HG03196 (cell line): ENCODE measurements at regions not wholly inside any gene's neighbourhood (a gene's known extent, or its start where the extent isn't known, plus 50 kb on each side); places are given as distances from the start of the nearest gene placed in this dataset.
A peak's percentile ranks its signal among the peaks of the same experiment; 100 is the strongest.

Source experiments
- ATAC-seq: cut with Tn5 transposase; IDR thresholded peaks from one replicate; pipeline ENCODE4 v1.9.1; 2021; ENCODE audit not compliant: unreplicated experiment

DNA sequence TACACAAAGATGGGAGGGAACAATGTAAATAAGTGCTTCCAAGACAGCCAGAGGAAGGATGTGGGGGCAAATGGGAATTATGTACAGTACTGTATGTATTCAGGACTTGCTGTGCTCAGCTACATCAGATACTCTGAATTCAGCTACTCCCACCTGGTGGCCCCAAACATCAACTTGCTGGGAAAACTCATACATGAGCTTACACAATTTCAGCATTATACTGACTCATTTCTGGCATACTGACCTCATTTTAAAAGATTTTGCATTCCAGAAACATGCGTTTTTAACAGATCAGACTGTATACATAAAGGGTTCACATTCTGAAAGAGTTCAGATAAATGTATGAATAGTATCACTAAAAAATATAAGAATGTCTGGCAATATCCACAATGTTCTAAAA lies 59.7 kb downstream of the GPX5 start:
- no peak for ATAC-seq

DNA sequence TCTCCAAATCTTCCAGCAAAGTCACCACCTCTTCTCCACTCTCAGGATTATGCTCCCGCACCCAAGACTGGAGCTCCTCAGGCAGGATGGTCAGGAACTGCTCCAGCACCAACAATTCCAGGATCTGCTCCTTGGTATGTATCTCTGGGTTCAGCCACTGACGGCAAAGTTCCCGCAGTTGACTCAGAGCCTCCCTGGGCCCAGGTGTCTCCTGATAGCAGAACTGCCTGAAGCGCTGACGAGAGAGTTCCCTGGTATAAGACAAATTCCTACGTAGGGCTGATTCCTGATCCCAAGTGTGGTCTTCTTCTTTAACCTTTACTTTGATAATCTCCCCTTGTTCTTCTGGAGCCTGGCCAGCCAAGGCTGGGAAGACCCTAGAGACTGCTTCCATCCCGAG lies 60.6 kb downstream of the GPX5 start:
- ATAC-seq: no peak

DNA sequence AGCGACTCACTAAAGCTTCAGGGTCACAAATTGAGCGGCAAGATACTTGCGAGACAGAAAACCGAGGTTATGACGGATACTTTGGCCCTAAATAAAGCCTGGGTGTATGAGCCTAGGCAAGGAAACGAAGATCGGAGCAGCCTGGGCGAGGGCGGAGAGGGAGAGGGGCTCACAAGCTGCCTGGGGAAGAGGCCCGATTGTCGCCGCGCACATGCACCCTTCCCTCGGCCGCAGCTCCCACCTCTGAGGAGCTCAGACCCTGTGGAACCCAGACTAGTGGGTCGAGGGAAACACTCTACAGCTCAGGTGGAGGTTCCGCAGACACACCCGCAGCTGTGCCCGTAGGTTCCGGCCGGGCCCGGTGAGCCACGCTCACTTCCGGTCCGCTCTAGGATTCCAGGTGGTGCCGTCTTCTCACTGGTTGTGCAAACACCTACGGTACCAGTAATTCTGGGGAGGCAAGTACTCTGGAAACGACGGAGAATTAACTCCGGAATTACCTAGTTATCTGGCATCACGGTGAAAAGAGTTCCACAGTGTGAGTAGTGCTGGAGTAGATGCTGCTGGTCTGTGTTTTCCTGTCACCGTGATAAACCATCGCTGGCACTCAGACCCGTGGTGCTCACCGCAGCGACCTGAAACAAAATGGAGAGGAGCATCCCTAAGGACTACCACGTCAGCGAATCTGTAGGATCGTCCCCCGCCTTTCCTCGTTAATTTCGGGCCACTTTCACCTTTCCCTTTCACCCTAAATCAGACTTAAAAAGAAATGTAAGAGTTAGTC lies 61.5 kb downstream of the GPX5 start:
- ATAC-seq: peak; percentile 72

- ATAC-seq: no peak
Measured at GRCh38 chr6:28587746-28588075, 62.0 kb downstream of the GPX5 start.

- no peak for ATAC-seq
Measured at GRCh38 chr6:28588666-28589065, 63.0 kb downstream of the GPX5 start.

GRCh38 chr6:28589234-28589956 lies 63.7 kb downstream of the GPX5 start:
- ATAC-seq: no peak

GRCh38 chr6:28589957-28590349 lies 64.3 kb downstream of the GPX5 start:
- ATAC-seq: no peak

DNA sequence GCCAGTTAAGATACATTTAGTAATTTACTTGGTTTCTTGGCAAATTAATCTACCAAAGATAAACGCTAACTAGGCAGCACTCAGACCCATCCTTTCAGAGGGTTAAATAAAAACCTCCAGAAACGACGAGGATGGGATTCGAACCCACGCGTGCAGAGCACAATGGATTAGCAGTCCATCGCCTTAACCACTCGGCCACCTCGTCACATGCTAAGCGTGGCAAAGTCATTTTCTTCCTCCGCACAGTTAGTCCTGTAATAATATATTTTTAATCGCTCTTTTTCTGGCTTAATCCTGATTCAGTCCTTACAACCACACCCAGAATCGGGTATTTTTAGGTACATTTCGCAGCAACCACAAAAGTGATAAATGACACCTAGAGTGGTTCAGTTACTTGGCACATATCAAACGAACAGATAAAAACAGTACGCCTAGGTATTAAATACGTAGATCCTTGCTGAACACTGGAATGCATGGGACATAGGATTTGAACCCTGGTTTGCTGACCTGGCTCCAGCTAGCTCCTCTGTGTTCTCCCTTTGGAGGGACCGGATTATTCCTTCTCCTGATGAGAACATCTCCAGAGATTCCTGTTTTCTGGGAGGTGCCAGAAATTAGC lies 71.6 kb downstream of the GPX5 start:
- no peak for ATAC-seq

DNA sequence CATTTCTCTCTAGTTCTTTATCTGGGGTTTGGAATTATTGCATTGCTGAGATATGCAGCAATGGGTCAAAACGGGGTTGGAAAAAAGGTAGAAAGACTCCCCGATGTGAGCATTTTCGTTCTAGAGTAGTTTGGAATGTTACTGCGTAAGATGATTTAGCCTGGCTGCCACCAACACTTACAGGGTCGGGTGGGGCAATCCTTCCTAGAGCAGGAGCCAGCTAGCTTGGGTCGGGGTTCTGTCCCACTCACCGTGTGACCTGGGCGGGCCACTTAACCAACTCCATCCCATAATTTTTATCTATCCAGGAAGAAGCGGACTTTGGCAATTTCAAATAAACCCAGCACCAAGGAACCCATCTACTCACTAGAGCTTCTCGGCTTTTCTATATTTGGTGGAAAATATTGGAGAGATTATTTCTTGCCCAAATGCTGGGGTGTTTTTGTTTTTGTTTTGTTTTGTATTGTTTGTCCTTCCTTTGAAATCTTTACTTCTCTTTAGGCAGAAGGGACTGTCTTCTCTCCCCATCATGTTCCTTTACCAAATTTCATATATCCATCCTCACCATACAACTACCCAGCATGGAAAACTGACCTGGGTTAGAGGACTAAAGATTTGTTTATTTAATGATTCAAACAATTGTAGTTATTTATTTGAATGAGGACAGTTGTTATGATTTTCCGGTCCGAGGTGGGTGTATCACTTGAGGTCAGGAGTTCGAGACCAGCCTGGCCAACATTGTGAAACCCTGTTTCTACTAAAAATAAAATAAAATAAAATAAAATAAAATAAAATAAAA lies 72.4 kb downstream of the GPX5 start:
- no peak for ATAC-seq

DNA sequence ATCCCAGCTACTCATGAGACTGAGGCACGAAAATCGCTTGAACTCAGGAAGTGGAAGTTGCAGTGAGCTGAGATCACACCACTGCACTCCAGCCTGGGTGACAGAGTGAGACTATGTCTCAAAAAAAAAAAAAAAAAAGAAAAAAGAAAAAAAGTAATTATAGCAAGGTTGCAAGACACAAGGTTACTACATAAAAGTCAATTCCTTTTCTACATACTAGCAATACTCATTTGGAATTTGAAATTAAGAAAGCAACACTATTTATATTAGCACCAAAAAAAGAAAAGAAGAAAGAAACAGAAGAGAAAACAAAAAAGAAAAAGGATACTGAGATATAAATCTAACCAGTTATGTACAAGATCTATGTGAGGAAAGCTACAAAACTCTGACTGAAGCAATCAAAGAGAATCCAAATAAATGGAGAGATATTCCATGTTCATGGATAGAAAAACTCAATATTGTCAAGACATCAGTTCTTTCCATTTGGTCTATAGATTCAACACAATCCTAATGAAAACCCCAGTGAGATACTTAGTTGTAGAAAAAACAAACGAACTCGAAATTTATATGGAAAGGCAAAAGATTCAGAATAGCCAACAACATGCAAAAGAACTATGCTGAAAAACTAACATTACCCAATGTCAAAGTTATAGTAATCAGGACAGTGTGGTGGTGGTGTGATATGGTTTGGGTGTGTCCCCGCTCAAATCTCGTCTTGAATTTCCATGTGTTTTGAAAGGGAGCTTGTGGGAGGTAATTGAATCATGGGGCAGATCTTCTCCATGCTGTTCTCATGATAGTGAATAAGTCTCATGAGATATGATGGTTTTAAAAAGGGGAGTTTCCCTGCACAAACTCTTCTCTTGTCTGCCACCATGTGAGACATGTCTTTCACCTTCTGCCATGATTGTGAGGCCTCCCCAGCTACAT lies 73.3 kb downstream of the GPX5 start:
- no peak for ATAC-seq

DNA sequence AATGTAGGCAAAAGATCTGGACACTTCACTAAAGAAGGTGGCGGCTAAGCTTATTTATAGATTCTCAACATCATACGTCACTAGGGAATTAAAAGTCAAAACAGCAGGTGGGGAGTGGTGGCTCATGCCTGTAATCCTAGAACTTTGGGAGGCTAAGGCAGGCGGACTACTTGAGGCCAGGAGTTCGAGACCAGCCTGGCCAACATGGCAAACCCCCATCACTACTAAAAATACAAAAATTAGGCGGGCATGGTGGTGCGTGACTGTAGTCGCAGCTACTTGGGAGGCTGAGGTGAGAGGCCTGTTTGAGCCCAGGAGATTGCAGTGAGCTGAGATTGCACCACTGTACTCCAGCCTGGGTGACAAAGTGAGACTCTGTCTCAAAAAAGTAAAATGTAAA lies 74.6 kb downstream of the GPX5 start:
- no peak for ATAC-seq

GRCh38 chr6:28603891-28604290 lies 78.2 kb downstream of the GPX5 start:
- ATAC-seq: no peak

DNA sequence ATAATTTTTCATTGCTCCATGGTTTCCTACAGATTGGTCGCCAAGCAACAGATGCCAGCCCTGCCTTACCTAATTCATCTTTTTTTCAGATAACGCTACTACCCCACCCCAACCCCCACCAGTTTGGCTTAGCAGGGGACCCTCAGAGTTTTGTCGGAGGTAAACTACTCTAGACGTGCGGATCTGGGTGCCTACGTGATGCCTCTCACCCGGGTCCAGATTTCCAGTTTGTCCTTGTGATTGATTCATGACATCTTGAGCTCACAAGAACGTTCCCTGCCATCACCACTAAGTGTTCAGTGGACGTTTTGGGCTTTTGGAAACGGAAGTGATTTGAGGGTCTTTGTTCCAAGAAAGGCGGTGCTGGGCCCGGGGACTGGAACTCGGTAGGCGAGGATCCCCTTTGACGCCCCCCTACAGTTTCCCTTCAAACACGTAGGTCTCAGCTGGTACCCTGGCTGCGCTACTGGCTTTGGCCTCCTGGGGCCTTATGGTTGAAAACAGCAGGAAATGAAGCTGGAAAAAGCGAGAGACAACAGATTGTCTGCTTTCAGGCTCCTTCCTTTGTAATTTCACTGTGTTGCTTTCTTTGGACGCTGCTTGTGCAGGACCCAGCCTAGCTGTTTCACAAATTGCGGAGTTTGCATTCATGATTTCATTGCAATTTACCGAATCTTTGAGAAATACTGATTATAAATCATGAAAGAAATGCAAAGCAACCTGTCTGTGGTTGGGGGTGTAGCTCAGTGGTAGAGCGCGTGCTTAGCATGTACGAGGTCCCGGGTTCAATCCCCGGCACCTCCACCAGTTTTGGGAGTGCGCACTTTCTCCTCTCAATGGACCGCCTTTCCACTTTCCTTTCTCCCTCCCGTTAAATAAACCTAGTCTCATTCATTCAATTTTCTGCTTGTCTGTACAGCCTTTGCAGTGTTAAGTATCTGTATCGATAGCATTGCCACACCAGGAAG lies 81.0 kb downstream of the GPX5 start:
- no peak for ATAC-seq

GRCh38 chr6:28607990-28608389 lies 82.3 kb downstream of the GPX5 start:
- ATAC-seq: no peak

DNA sequence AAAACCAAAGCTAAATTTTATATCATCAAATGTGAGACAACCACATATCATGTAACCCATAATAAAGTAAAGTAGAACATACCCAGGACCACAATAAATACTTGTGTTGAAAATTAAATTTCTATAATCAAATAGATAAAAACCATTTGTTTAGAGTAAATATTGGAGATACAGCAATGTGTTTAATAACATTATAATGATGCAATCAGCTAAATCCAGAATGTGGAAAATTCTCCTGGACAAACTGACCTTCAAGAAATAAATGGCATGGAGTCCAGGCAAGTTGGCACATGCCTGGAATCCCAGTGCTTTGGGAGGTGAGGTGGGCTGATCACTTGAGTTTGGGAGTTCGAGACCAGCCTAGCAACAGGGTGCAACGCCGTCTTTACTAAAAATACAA lies 84.0 kb downstream of the GPX5 start:
- no peak for ATAC-seq

- no peak for ATAC-seq
Measured at GRCh38 chr6:28615616-28615954, 89.9 kb downstream of the GPX5 start.

- no peak for ATAC-seq
Measured at GRCh38 chr6:28615955-28616747, 90.5 kb downstream of the GPX5 start.

- no peak for ATAC-seq
Measured at GRCh38 chr6:28618898-28619555, 93.3 kb downstream of the GPX5 start.
